Breast epithelium (tissue), 4 donors: ENCODE measurements at regions not wholly inside any gene's neighbourhood (a gene's known extent, or its start where the extent isn't known, plus 50 kb on each side); places are given as distances from the start of the nearest gene placed in this dataset.

Experiments
- DNase-seq, 2 donors: peaks; one replicate each; pipeline ENCODE4 v3.0.0-alpha.2; 2019; ENCODE audit warnings: low spot score in 2 of 2
- H3K27ac ChIP-seq, 2 donors: fragments of 200-600 bp; sonication (generic) in 1 of 2; one replicate each; pipeline ENCODE4 v1.5.1; 2016 to 2019; ENCODE audit warnings: mild to moderate bottlenecking in 1 of 2
- H3K27me3 ChIP-seq, 2 donors: fragments of 200-600 bp; sonication (generic) in 1 of 2; one replicate each; pipeline versions ENCODE4 v1.5.1 to v1.6.0; 2017 to 2019; ENCODE audit warnings: control low read depth in 1 of 2, mild to moderate bottlenecking in 1 of 2
- H3K36me3 ChIP-seq: fragments of 200-600 bp; one replicate; pipeline ENCODE4 v1.5.1; 2019
- H3K4me1 ChIP-seq, 2 donors: fragments of 200-600 bp; sonication (generic); one replicate each; pipeline ENCODE4 v1.5.1; 2016 to 2019; ENCODE audit warnings: control low read depth in 1 of 2
- H3K4me3 ChIP-seq, 3 donors: fragments of 200-600 bp; sonication (generic); 1 replicate in 2 of 3; 2 replicates in 1 of 3; pipeline ENCODE4 v1.5.1; 2016 to 2019; ENCODE audit warnings: mild to moderate bottlenecking in 3 of 3, moderate library complexity in 2 of 3
- H3K9me3 ChIP-seq, 2 donors: fragments of 200-600 bp; sonication (generic) in 1 of 2; one replicate each; pipeline ENCODE4 v1.5.1; 2016 to 2019; ENCODE audit warnings: control low read depth in 1 of 2
- POLR2A ChIP-seq: fragments of 450-650 bp; IDR thresholded peaks from one replicate; pipeline ENCODE4 v1.6.1; 2016; ENCODE audit warnings: antibody characterized with exemption, mild to moderate bottlenecking, moderate library complexity
- POLR2AphosphoS5 ChIP-seq, 3 donors: sonication (generic); formaldehyde crosslinking; IDR thresholded peaks; one replicate each; pipeline ENCODE4 v1.6.1; 2017; ENCODE audit warnings: antibody characterized with exemption in 3 of 3
- intact Hi-C: fragments of 100-400 bp; cut with DNase I; formaldehyde crosslinking; loops from one replicate; pipeline ENCODE4 v1.15.1; 2023; ENCODE audit warnings: low total_unique reads
- TF ChIP-seq, protein P1 (sequence below), 3 donors: fragments of 450-650 bp; IDR thresholded peaks; one replicate each; pipeline ENCODE4 v1.5.1; 2016 to 2017; ENCODE audit warnings: antibody characterized with exemption in 3 of 3, mild to moderate bottlenecking in 3 of 3, moderate library complexity in 3 of 3

DNA sequence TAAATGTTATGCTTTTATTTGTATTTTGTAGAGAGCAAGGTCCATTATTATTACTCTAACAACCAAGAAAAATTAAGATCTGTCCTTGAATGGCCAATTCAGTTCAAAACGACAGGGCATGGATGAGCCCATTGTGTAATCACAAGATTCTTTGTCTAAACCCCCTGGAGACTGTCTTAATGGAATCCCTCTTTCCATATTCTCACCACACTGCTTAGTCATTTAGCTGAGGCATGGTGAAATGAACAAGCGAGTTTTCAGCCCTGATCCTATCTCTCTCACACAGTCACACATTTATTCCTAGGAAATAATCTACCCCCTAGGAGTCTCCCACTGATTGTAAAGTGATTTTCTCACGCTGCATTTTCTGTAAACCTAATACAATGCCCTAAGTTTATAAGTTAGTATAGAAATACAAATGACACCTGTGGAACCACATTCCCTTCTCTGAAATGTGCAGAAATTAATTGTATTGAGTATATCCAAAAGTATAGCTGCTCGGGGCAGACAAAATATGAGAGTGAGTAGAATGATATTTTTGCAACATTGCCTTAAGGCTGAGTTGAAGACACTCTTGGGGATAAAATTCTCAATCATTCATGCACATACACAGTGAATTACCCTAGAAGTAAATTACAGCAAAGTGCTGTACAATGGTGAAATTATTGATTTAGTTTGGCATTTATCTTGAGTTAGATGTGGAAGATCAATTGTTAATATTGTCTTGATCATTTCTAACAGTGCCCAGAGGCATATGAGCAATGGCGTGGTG lies 119.7 kb upstream of the PCDH7 start:
- Histone ChIP-seq H3K36me3 (no peaks in the 10 kb centered on the region), H3K27me3 (no peaks in the 10 kb centered on the region), H3K4me3 (no peak overlapping the region), H3K27ac (no peak overlapping the region), H3K9me3 (no peaks in the 10 kb centered on the region), H3K4me1 (no peaks in the 10 kb centered on the region)
- no peak for DNase-seq
- TF ChIP-seq, protein P1, sequence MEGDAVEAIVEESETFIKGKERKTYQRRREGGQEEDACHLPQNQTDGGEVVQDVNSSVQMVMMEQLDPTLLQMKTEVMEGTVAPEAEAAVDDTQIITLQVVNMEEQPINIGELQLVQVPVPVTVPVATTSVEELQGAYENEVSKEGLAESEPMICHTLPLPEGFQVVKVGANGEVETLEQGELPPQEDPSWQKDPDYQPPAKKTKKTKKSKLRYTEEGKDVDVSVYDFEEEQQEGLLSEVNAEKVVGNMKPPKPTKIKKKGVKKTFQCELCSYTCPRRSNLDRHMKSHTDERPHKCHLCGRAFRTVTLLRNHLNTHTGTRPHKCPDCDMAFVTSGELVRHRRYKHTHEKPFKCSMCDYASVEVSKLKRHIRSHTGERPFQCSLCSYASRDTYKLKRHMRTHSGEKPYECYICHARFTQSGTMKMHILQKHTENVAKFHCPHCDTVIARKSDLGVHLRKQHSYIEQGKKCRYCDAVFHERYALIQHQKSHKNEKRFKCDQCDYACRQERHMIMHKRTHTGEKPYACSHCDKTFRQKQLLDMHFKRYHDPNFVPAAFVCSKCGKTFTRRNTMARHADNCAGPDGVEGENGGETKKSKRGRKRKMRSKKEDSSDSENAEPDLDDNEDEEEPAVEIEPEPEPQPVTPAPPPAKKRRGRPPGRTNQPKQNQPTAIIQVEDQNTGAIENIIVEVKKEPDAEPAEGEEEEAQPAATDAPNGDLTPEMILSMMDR (IDR thresholded peaks at IDR 0.05) = no peak
- TF ChIP-seq POLR2AphosphoS5 (IDR thresholded peaks at IDR 0.05) (no peak), POLR2A (no peak)
- intact Hi-C loops = no loop called here

DNA sequence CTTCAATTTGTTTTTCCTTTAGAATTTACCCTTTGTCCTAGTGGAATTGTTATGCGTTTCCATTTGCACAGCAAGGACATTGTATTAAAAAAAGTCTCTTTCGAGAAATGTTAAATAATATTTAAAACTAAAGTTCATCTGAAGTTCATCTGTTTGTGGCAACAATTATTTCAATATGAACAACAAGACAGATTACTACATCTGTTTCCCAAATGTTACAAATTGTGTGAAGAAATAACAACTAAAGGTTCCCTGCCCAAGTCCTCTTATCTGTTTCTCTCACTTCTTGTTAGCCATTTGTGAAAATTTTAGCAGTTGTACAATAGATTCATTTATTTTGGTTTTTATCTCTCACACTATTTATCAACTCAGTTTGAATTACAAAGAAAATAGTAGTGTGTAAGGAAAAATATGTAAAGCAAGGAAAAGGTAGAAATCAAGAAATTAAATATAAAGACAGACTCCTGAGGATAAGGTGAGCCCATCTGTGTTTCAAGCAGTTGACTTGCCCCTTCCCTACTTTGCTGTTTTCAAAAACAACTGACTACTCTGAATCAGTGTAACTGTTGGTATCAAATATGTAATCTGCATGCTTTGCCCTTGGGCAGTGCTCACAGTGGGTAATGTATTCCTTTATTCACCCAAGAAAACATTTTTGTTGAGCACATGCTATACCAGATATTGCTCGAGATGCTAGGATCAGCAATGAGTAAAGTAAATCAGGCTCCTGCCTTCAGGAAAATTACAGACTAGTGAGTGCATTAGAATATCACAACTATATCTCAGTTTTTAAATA lies 118.9 kb upstream of the PCDH7 start:
- no peaks in the 10 kb centered on the region for H3K36me3 ChIP-seq
- no peak overlapping the region for H3K27ac ChIP-seq
- no peaks in the 10 kb centered on the region for H3K4me1 ChIP-seq
- H3K27me3 ChIP-seq = no peaks in the 10 kb centered on the region
- DNase-seq = no peak
- TF ChIP-seq POLR2AphosphoS5 (IDR thresholded peaks at IDR 0.05) (no peak), POLR2A (no peak)
- TF ChIP-seq, protein P1 (IDR thresholded peaks at IDR 0.05) = no peak
- H3K4me3 ChIP-seq = no peak overlapping the region
- no peaks in the 10 kb centered on the region for H3K9me3 ChIP-seq
- intact Hi-C loops = no loop called here

GRCh38 chr4:30605616-30606190 lies 114.5 kb upstream of the PCDH7 start:
- no peaks in the 10 kb centered on the region for H3K9me3 ChIP-seq
- H3K27me3 ChIP-seq = no peaks in the 10 kb centered on the region
- no peak overlapping the region for H3K4me3 ChIP-seq
- no peak overlapping the region for H3K27ac ChIP-seq
- intact Hi-C loops = no loop called here
- H3K4me1 ChIP-seq = no peaks in the 10 kb centered on the region
- H3K36me3 ChIP-seq = no peaks in the 10 kb centered on the region
- TF ChIP-seq, protein P1 (IDR thresholded peaks at IDR 0.05) = no peak
- no peak for TF ChIP-seq POLR2A
- no peak for TF ChIP-seq POLR2AphosphoS5 (IDR thresholded peaks at IDR 0.05)
- no peak for DNase-seq

- Histone ChIP-seq H3K27ac (no peak overlapping the region), H3K27me3 (no peaks in the 10 kb centered on the region)
- no peak for TF ChIP-seq POLR2AphosphoS5 (IDR thresholded peaks at IDR 0.05)
- no peak for TF ChIP-seq POLR2A
- TF ChIP-seq, protein P1 (IDR thresholded peaks at IDR 0.05) = no peak
Measured at GRCh38 chr4:30610361-30610760, 109.8 kb upstream of the PCDH7 start.

DNA sequence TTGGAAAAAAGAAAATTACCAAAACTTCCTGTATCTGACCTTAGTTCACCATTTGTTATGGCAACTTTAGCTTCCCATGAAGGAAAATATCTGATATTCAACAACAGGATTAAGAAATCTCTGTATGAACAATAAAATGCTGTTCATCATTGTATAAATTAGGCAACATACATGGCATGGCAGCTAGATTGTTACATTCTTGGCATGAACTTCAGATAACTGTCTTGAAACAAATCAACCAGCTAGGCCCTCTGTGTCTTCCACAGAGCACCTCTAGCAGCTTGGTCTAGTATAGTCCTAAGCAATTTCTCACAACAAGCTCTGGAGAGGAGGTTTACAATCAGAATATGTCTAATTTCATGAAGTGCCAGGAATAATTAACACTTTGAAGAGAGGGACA lies 105.4 kb upstream of the PCDH7 start:
- intact Hi-C loops = no loop called here
- H3K4me3 ChIP-seq = no peak overlapping the region
- TF ChIP-seq POLR2A (no peak), POLR2AphosphoS5 (IDR thresholded peaks at IDR 0.05) (no peak)
- TF ChIP-seq, protein P1 (IDR thresholded peaks at IDR 0.05) = no peak

More at GRCh38 chr4:30610361-30610760, 109.8 kb upstream of the PCDH7 start:
- no peaks in the 10 kb centered on the region for H3K9me3 ChIP-seq
- H3K36me3 ChIP-seq = no peaks in the 10 kb centered on the region
- intact Hi-C loops = no loop called here
- no peaks in the 10 kb centered on the region for H3K4me1 ChIP-seq
- no peak overlapping the region for H3K4me3 ChIP-seq
- no peak for DNase-seq

More for the DNA sequence above, 105.4 kb upstream of the PCDH7 start:
- no peaks in the 10 kb centered on the region for H3K36me3 ChIP-seq
- H3K9me3 ChIP-seq = no peaks in the 10 kb centered on the region
- DNase-seq = no peak
- no peaks in the 10 kb centered on the region for H3K4me1 ChIP-seq
- no peak overlapping the region for H3K27ac ChIP-seq
- no peaks in the 10 kb centered on the region for H3K27me3 ChIP-seq
